ENCODE measurements at regions not wholly inside any gene's neighbourhood (a gene's known extent, or its start where the extent isn't known, plus 50 kb on each side); places are given as distances from the start of the nearest gene placed in this dataset.
"Not testable (repeated sequence)": the region's sequence is repeated elsewhere in the genome, so short reads cannot be mapped to it uniquely, and the experiment has no call there.

DNA sequence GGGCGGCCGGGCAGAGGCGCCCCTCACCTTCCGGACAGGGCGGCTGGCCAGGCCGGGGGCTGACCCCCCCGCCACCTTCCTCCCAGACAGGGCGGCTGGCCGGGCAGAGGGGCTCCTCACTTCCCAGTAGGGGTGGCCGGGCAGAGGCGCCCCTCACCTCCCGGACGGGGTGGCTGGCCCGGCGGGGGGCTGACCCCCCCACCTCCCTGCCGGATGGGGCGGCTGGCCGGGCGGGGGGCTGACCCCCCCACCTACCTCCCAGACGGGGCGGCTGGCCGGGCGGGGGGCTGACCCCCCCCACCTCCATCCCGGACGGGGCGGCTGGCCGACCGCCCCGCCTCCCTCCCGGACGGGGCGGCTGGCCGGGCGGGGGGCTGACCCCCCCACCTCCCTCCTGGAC, 1615.5 kb upstream of the C9orf72 start:
- TF ChIP-seq, protein P1, sequence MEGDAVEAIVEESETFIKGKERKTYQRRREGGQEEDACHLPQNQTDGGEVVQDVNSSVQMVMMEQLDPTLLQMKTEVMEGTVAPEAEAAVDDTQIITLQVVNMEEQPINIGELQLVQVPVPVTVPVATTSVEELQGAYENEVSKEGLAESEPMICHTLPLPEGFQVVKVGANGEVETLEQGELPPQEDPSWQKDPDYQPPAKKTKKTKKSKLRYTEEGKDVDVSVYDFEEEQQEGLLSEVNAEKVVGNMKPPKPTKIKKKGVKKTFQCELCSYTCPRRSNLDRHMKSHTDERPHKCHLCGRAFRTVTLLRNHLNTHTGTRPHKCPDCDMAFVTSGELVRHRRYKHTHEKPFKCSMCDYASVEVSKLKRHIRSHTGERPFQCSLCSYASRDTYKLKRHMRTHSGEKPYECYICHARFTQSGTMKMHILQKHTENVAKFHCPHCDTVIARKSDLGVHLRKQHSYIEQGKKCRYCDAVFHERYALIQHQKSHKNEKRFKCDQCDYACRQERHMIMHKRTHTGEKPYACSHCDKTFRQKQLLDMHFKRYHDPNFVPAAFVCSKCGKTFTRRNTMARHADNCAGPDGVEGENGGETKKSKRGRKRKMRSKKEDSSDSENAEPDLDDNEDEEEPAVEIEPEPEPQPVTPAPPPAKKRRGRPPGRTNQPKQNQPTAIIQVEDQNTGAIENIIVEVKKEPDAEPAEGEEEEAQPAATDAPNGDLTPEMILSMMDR (conservative IDR thresholded peaks at IDR 0.05; ENCODE audit: low read depth, low read length), result not testable (repeated sequence)
- TF ChIP-seq MXI1 (IDR thresholded peaks at IDR 0.05; ENCODE audit: borderline replicate concordance, low read depth, low read length), result not testable (repeated sequence)
